ENCODE measurements at regions not wholly inside any gene's neighbourhood (a gene's known extent, or its start where the extent isn't known, plus 50 kb on each side); places are given as distances from the start of the nearest gene placed in this dataset.

- no CpG with 5 or more reads among the region's 4 CpGs for WGBS, 2 donors (ENCODE audit: extremely low coverage in 2 of 2, insufficient read length in 2 of 2, insufficient replicate concordance in 1 of 2)
- Histone ChIP-seq H2BK12ac (ENCODE audit: low read length) (no peak overlapping the region), H2BK15ac (ENCODE audit: low read length) (no peak overlapping the region), H2BK120ac (ENCODE audit: low read depth, low read length) (no peak overlapping the region), H3K36me3 (replicated peaks in 1 of 2; ENCODE audit: control insufficient read depth in 2 of 2, insufficient read depth in 2 of 2, low read length in 2 of 2) (no peaks in the 10 kb centered on the region), H3K4me2 (ENCODE audit: insufficient read depth, low read length, poor library complexity, severe bottlenecking) (no peak overlapping the region), H3K14ac (ENCODE audit: low read length) (no peak overlapping the region), H2BK5ac (ENCODE audit: low read length) (no peak overlapping the region), H3K18ac (ENCODE audit: low read length) (no peak overlapping the region), H3K4me1 (ENCODE audit: control insufficient read depth in 2 of 2, insufficient read depth in 1 of 2, low read depth in 1 of 2, low read length in 2 of 2) (peaks cover 1 to 6% of the 10 kb centered on the region in 2 donors), H3K9me3 (replicated peaks in 1 of 2; ENCODE audit: control insufficient read depth in 2 of 2, insufficient read depth in 1 of 2, low read depth in 1 of 2, low read length in 2 of 2) (no peaks in the 10 kb centered on the region), H3K27ac (replicated peaks; ENCODE audit: low read length) (no peak overlapping the region), H2AFZ (ENCODE audit: low read length) (no peak overlapping the region), H4K91ac (ENCODE audit: low read depth, low read length, poor library complexity) (no peak overlapping the region), H4K8ac (ENCODE audit: low read depth, low read length) (no peak overlapping the region), H2AK5ac (ENCODE audit: low read depth, low read length) (no peak overlapping the region), H3K9ac (ENCODE audit: low read depth, low read length, poor library complexity) (no peak overlapping the region), H3K27me3 (ENCODE audit: control insufficient read depth in 3 of 3, insufficient read depth in 3 of 3, low read depth in 1 of 3, low read length in 3 of 3) (no peaks in the 10 kb centered on the region), H3K4me3 (ENCODE audit: low read length in 2 of 2) (no peak overlapping the region), H3K79me1 (ENCODE audit: low read depth, low read length) (no peaks in the 10 kb centered on the region), H3K4ac (ENCODE audit: low read length) (no peak overlapping the region), H3K23ac (ENCODE audit: low read depth, low read length, poor library complexity) (no peak overlapping the region)
- DNase-seq (ENCODE audit: low spot score) = no peak
Observed at GRCh38 chr2:133819906-133820305, 251.6 kb upstream of the NCKAP5 start.

GRCh38 chr2:133821107-133821760 is 253.0 kb upstream of the NCKAP5 start:
- Histone ChIP-seq H3K18ac (ENCODE audit: low read length) (no peak overlapping the region), H2BK120ac (ENCODE audit: low read depth, low read length) (no peak overlapping the region), H3K23ac (ENCODE audit: low read depth, low read length, poor library complexity) (no peak overlapping the region), H3K79me1 (ENCODE audit: low read depth, low read length) (no peaks in the 10 kb centered on the region), H3K4me2 (ENCODE audit: insufficient read depth, low read length, poor library complexity, severe bottlenecking) (no peak overlapping the region), H2BK12ac (ENCODE audit: low read length) (no peak overlapping the region), H2BK15ac (ENCODE audit: low read length) (no peak overlapping the region), H2AFZ (ENCODE audit: low read length) (no peak overlapping the region), H2AK5ac (ENCODE audit: low read depth, low read length) (no peak overlapping the region), H3K4me1 (ENCODE audit: control insufficient read depth in 2 of 2, insufficient read depth in 1 of 2, low read depth in 1 of 2, low read length in 2 of 2) (peaks cover 0 to 6% of the 10 kb centered on the region in 2 donors), H3K4ac (ENCODE audit: low read length) (no peak overlapping the region), H3K9ac (ENCODE audit: low read depth, low read length, poor library complexity) (no peak overlapping the region), H2BK5ac (ENCODE audit: low read length) (no peak overlapping the region), H3K27ac (replicated peaks; ENCODE audit: low read length) (no peak overlapping the region), H3K4me3 (ENCODE audit: low read length in 2 of 2) (no peak overlapping the region), H4K91ac (ENCODE audit: low read depth, low read length, poor library complexity) (no peak overlapping the region), H3K36me3 (replicated peaks in 1 of 2; ENCODE audit: control insufficient read depth in 2 of 2, insufficient read depth in 2 of 2, low read length in 2 of 2) (no peaks in the 10 kb centered on the region), H3K14ac (ENCODE audit: low read length) (no peak overlapping the region), H4K8ac (ENCODE audit: low read depth, low read length) (no peak overlapping the region), H3K27me3 (ENCODE audit: control insufficient read depth in 3 of 3, insufficient read depth in 3 of 3, low read depth in 1 of 3, low read length in 3 of 3) (no peaks in the 10 kb centered on the region), H3K9me3 (replicated peaks in 1 of 2; ENCODE audit: control insufficient read depth in 2 of 2, insufficient read depth in 1 of 2, low read depth in 1 of 2, low read length in 2 of 2) (no peaks in the 10 kb centered on the region)
- no CpG with 5 or more reads among the region's 3 CpGs for WGBS, 2 donors (ENCODE audit: extremely low coverage in 2 of 2, insufficient read length in 2 of 2, insufficient replicate concordance in 1 of 2)
- no peak for DNase-seq (ENCODE audit: low spot score)

- Histone ChIP-seq H3K36me3 (replicated peaks in 1 of 2; ENCODE audit: control insufficient read depth in 2 of 2, insufficient read depth in 2 of 2, low read length in 2 of 2) (no peaks in the 10 kb centered on the region), H2BK120ac (ENCODE audit: low read depth, low read length) (no peak overlapping the region), H3K23ac (ENCODE audit: low read depth, low read length, poor library complexity) (no peak overlapping the region), H3K79me1 (ENCODE audit: low read depth, low read length) (no peaks in the 10 kb centered on the region), H3K27me3 (ENCODE audit: control insufficient read depth in 3 of 3, insufficient read depth in 3 of 3, low read depth in 1 of 3, low read length in 3 of 3) (no peaks in the 10 kb centered on the region), H2AK5ac (ENCODE audit: low read depth, low read length) (no peak overlapping the region), H3K14ac (ENCODE audit: low read length) (no peak overlapping the region), H3K18ac (ENCODE audit: low read length) (no peak overlapping the region), H2BK5ac (ENCODE audit: low read length) (no peak overlapping the region), H3K4me2 (ENCODE audit: insufficient read depth, low read length, poor library complexity, severe bottlenecking) (no peak overlapping the region), H3K4me1 (ENCODE audit: control insufficient read depth in 2 of 2, insufficient read depth in 1 of 2, low read depth in 1 of 2, low read length in 2 of 2) (peaks cover 0 to 6% of the 10 kb centered on the region in 2 donors), H4K8ac (ENCODE audit: low read depth, low read length) (no peak overlapping the region), H3K9ac (ENCODE audit: low read depth, low read length, poor library complexity) (no peak overlapping the region), H4K91ac (ENCODE audit: low read depth, low read length, poor library complexity) (no peak overlapping the region), H2BK12ac (ENCODE audit: low read length) (no peak overlapping the region), H3K4me3 (ENCODE audit: low read length in 2 of 2) (no peak overlapping the region), H2AFZ (ENCODE audit: low read length) (no peak overlapping the region), H3K27ac (replicated peaks; ENCODE audit: low read length) (no peak overlapping the region), H3K4ac (ENCODE audit: low read length) (no peak overlapping the region), H3K9me3 (replicated peaks in 1 of 2; ENCODE audit: control insufficient read depth in 2 of 2, insufficient read depth in 1 of 2, low read depth in 1 of 2, low read length in 2 of 2) (no peaks in the 10 kb centered on the region), H2BK15ac (ENCODE audit: low read length) (no peak overlapping the region)
- no peak for DNase-seq (ENCODE audit: low spot score)
- no CpG with 5 or more reads among the region's 10 CpGs for WGBS, 2 donors (ENCODE audit: extremely low coverage in 2 of 2, insufficient read length in 2 of 2, insufficient replicate concordance in 1 of 2)
Observed at GRCh38 chr2:133822517-133823225, 254.4 kb upstream of the NCKAP5 start.

GRCh38 chr2:133823226-133823550 is 254.9 kb upstream of the NCKAP5 start:
- WGBS, 2 donors (ENCODE audit: extremely low coverage in 2 of 2, insufficient read length in 2 of 2, insufficient replicate concordance in 1 of 2) = no CpG with 5 or more reads among the region's 3 CpGs
- no peak overlapping the region for H3K4ac ChIP-seq (ENCODE audit: low read length)
- H3K27ac ChIP-seq (replicated peaks; ENCODE audit: low read length) = no peak overlapping the region
- H3K9me3 ChIP-seq (replicated peaks in 1 of 2; ENCODE audit: control insufficient read depth in 2 of 2, insufficient read depth in 1 of 2, low read depth in 1 of 2, low read length in 2 of 2) = no peaks in the 10 kb centered on the region
- H3K9ac ChIP-seq (ENCODE audit: low read depth, low read length, poor library complexity) = no peak overlapping the region
- no peaks in the 10 kb centered on the region for H3K27me3 ChIP-seq (ENCODE audit: control insufficient read depth in 3 of 3, insufficient read depth in 3 of 3, low read depth in 1 of 3, low read length in 3 of 3)
- H3K14ac ChIP-seq (ENCODE audit: low read length) = no peak overlapping the region
- H3K4me2 ChIP-seq (ENCODE audit: insufficient read depth, low read length, poor library complexity, severe bottlenecking) = no peak overlapping the region
- H2AFZ ChIP-seq (ENCODE audit: low read length) = no peak overlapping the region
- no peak overlapping the region for H2BK12ac ChIP-seq (ENCODE audit: low read length)
- H4K8ac ChIP-seq (ENCODE audit: low read depth, low read length) = no peak overlapping the region
- no peak overlapping the region for H2BK120ac ChIP-seq (ENCODE audit: low read depth, low read length)
- no peak overlapping the region for H3K23ac ChIP-seq (ENCODE audit: low read depth, low read length, poor library complexity)
- no peak overlapping the region for H4K91ac ChIP-seq (ENCODE audit: low read depth, low read length, poor library complexity)
- no peak for DNase-seq (ENCODE audit: low spot score)
- no peak overlapping the region for H2BK15ac ChIP-seq (ENCODE audit: low read length)
- no peak overlapping the region for H2AK5ac ChIP-seq (ENCODE audit: low read depth, low read length)
- H3K4me3 ChIP-seq (ENCODE audit: low read length in 2 of 2) = no peak overlapping the region
- no peaks in the 10 kb centered on the region for H3K36me3 ChIP-seq (replicated peaks in 1 of 2; ENCODE audit: control insufficient read depth in 2 of 2, insufficient read depth in 2 of 2, low read length in 2 of 2)
- peaks cover 0 to 2% of the 10 kb centered on the region in 2 donors for H3K4me1 ChIP-seq (ENCODE audit: control insufficient read depth in 2 of 2, insufficient read depth in 1 of 2, low read depth in 1 of 2, low read length in 2 of 2)
- no peaks in the 10 kb centered on the region for H3K79me1 ChIP-seq (ENCODE audit: low read depth, low read length)
- H3K18ac ChIP-seq (ENCODE audit: low read length) = no peak overlapping the region
- H2BK5ac ChIP-seq (ENCODE audit: low read length) = no peak overlapping the region

Data from neuronal stem cell (in vitro differentiated cells).